AG08395 (cell line): ENCODE measurements at regions not wholly inside any gene's neighbourhood (a gene's known extent, or its start where the extent isn't known, plus 50 kb on each side); places are given as distances from the start of the nearest gene placed in this dataset.
"Not testable (repeated sequence)": the region's sequence is repeated elsewhere in the genome, so short reads cannot be mapped to it uniquely, and the experiment has no call there.

ENCODE experiments used
- DNase-seq: peaks from one replicate; pipeline ENCODE4 v3.0.0; 2012; ENCODE audit warnings: mixed read lengths, low spot score

DNA sequence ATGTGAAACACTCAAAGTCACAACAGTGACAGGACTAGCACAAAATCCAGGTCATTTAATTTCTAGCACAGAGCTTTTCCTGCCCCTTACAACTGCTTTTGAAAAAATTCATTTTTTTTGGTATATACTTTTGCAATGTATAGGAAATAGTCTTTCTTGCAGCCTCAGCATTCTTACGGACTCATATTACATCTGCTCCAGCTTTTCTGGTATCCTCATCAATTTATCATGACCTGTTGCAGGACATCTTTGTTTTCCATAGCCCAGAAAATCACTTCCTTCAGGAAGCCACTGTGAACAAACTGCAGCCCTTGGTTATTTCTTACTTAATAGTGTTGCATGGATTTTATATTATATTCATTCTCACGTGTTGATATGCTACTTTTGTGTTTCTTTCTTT, 347.9 kb upstream of the MTPN start:
- DNase-seq, result no peak

DNA sequence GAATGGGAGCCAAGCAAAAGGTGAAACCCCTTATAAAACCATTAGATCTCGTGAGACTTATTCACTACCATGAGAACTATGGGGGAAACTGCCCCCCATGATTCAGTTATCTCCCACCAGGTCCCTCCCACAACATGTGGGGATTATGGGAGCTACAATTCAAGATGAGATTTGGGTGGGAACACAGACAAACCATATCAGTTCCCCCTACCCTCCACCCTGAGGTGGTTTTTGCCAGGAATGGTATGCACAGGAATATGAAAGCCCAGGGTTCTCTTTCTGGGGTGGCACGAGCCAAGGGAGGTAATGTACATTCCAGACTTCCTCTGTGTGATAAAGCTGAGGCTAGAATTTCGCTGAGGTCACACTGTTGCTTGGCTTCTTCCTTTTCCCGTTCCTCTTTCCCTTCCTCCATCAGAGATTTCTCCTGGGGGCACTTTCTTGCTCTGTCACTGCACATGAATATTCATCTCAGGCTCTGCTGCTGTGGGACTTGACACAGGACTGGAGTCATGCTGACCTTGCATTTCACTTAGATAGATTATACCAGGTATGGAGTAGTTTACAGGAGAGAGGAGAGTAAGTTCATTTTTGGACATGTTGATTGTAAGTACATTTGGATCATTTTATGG, 347.0 kb upstream of the MTPN start:
- no peak for DNase-seq

DNA sequence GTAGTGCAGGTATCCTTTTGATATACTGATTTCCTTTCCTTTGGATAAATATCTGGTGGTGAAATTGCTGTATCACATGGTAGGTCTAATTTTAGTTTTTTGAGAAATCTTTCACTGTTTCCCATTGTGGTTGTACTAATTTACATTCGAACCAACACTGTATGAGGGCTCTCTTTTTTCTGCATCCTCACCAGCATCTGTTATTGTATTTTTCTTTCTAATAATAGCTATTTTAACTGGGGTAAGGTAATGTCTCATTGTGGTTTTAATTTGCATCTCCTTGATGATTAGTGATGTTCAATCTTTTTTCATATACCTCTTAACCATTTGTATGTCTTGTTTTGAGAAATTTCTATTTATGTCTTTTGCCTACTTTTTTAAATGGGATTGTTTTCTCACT, 335.4 kb upstream of the MTPN start:
- DNase-seq, result no peak

DNA sequence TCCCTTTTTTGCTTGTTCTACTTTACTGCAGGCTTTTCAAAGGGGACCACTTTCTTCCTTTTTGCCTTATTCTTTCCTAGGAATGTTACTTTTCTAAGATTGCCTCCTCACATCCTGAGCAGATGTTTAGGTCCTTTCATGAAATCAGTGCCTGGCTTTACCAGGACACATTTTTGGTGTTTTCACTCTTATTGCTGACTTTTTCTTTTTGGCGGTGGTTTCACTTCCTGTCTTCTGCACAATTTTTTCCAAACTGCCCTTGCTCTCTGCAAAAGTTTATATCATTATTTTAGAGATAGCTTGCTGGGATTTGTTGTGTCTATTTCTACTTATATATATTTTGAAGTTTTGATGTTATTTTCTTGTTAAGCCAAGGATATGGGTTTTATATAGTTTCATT, 332.2 kb upstream of the MTPN start:
- DNase-seq, result no peak

DNA sequence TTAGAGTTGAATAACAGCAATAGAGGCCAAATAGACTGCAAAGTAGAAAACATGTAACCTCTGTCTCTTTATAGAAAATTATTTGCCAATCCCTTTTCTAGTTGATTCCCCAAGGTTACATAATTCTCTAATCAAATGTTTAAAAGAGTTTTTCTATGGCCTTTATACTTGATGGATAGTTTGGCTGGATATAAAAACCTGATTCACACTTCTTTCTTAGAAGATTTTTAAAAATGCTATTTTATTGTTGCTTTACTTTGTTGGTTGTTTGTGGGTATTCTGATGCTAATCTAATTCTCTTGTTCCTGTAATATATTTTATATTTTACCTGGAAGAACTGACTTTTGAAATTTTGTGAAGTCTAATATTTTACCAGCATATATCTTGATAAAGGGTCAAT, 331.1 kb upstream of the MTPN start:
- DNase-seq, result no peak

DNA sequence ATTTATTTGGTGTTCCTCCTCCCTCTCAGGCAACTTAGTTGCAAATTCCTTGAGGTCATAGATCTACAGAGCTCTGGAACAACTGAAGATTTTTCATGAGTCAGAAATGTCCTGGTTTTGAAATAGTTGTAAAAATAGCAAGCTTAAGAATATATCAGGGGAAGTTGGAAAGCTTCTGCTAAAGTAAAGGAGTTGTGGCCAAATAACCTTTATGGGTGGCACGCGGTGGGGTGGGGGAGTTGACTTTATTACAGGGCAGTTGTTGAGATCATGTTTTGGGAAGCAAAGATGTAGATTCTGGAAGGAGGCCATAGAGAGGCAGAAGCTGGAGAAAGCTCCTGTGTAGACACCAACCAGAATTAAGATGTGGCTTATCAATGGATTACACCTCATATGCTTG, 326.0 kb upstream of the MTPN start:
- no peak for DNase-seq

DNA sequence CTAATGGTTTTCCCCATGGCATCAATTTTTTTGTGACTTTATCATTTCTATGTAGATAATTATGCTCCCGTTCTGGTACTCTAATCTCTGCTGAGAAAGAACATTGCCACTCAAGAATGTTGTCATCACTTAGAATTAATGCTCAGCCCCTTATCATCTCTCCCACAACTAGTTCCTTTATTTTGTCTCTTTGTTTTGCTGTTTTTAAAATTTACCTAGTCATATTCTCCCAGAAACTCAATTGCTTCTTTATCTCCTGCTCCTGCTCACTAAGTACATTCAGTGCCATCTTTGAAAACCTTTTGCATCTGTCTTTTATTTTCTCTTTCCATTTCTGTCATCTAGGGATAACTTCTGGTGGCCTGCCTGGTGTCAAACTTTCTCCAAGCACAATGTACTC, 324.9 kb upstream of the MTPN start:
- DNase-seq, result no peak

DNA sequence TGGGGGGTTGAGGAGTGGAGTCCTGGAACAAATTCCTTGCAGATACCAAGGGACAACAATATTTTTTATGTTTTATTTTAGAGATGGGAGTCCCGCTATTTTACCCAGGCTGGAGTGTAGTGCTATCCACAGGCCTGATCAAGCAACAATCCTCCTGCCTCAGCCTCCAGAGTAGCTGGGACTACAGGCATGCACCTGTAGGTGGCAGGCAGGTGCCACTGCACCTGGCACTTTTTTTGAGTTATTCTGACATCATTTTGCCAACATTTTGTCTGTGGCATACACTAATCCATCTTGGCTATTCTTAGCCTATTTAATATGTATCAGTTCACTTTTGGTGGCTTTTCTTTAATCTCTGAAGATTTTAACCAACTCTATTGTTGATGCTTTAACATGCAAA, 317.8 kb upstream of the MTPN start:
- no peak for DNase-seq

DNA sequence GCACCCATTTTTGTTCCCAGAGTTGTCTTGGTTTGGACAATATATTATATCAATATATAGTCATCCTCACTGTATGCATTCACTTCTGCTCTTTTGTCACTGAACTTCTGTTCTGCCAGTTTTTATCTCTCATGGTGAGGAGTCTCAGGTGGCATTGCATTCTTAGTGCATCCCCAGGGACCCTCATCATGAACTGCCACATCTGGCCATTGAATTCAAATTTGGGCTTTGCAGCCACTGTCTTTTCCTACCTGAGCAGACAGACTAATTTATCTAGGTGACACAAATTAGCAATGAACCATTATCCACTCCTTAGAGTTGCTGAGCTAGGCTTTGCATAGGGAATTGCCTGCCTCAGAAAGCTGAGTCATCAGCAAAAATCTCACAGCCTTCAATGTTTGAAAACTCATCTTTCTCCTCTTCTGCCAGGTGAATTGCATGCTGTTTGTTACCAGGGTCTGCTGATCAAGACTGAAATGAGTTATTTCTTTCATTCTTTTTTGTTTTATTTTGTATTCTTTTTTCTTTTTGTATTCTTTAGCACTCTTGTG, 316.8 kb upstream of the MTPN start:
- no peak for DNase-seq

DNA sequence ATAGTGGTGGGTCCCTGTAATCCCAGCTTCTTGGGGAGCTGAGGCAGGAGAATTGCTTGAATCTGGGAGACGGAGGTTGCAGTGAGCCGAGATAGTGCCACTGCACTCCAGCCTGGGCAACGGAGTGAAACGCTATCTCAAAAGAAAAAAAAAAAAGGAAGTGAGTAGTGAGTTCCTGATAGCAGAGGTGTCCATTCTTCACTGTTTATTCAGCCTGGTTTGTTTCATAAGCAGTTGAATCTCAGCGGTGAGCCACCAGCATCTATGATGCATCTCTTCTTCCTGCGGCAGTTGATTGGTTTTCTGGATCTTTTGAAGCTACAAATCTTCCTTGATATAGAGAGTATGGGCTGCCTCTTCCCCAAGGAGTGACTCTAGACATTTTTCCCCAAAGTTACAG, 316.1 kb upstream of the MTPN start:
- DNase-seq, result no peak

DNA sequence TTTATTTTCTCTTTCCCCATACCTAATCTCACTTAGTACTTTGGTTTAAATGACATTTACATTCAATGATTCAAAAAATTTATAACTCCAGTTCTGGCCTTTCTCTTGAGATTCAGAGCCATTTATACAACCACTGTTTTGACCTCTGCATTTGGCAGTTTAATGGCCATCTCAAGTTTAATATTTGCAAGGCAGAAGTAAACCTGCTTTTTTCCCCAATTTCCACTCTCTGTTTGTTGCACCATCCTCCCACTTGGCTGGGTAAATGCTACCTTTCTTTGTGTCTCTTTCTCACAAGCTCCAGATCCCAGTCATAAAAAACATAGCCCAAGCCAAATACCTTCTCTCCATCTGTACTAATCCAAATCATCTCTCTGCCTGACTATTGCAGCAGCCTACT, 315.2 kb upstream of the MTPN start:
- no peak for DNase-seq

DNA sequence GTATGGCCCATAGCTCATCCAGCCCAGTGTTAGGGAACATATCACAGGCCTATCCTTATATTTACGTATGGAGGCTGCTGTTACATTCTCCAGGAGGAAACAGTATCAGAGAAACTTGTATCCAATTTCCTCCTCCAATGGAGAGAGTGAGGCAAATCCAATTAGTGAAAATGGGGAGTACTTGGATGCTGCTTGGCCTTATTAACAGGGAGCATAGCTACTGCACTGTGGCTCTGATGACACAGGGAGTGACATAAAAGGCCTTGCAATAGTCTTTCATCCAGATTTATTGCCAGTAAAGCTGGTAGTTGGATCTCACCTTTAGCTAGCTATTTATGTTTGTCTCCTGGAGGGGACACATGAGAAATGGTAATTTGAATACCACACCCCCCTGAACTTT, 313.2 kb upstream of the MTPN start:
- DNase-seq, result no peak

DNA sequence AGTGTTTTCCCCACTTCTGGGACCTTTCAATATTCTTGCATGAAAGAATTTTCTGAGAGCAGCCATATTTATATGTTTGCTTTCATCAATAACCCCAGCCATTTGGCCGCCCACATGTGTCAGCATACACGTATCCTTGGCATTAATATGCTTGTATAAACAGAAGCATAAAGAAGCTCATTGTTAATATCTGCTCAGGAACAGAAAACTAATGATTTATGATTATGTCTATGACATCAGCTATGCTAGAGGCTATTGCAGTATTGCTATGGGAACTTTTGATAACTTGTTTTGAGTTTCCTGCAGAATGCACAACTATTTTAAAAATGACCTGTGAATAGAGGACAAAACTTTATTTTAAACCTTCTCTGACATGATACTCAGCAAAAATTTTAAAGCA, 300.9 kb upstream of the MTPN start:
- DNase-seq, result no peak

DNA sequence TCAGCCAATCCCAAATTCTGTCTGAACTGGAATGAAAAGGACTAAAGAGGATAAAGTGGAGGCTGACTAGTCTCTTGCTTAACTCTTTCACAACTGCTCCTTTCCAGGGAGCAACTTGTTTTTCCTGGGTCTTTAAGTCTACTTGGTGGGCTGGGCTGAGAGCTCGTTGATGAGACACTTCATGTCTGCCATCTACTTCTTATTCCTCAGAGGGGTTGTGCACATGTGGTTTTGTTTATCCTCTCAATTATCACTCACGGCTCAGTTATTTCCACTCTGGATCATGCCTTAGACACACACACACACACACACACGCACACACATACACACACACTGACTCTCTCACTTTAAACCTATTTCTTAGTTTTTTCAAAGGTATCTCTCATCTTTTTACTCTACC, 298.6 kb upstream of the MTPN start:
- no peak for DNase-seq

DNA sequence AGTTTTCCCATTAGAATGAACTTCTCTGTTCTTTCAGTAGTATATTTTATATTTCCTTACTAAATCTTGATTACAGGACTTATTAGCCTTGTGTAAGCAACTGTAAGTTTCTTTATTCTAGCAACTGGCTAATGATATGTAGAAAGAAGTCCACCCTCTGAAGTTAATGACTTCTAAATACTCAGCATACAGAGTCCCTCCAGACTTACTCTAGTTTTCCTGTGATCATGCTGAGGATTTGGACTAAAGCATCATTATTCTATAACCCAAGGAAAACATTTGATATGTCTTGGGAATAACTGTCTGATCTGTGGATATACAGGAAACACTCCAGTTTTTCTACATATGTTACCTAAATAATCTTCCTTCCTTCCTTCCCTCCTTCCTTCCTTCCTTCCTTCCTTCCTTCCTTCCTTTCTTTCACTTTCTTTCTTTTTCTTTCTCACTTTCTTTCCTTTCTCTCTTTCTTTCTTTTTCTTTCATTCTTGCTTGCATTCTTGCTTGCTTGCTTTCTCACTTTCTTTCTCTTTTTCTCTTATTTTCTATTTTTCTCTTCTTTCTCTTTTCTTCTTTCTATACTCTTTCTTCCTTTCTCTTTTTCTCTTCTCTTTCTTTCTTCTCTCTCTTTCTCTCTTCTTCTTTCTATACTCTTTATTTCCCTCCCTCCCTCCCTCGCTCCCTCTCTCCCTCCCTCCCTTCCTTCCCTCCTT, 297.6 kb upstream of the MTPN start:
- DNase-seq, result no peak

DNA sequence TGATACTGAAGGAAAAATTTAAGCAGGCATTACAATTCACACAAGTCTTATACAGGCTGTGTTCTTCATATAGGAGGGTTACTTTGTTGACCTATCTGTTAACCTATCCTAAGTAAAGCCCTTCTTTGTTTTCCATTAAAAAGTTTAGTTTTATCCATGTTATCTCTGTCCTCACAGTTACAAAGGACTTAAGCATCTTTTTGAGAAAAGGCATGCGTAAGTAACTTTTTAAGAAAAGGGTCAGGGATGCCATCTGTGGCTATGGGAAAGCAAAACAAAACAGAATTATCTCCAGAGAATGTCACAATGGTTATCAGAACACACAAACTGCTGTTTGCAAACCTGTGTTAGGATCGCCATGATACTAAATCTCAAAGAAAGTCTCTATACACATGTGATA, 295.8 kb upstream of the MTPN start:
- no peak for DNase-seq

DNA sequence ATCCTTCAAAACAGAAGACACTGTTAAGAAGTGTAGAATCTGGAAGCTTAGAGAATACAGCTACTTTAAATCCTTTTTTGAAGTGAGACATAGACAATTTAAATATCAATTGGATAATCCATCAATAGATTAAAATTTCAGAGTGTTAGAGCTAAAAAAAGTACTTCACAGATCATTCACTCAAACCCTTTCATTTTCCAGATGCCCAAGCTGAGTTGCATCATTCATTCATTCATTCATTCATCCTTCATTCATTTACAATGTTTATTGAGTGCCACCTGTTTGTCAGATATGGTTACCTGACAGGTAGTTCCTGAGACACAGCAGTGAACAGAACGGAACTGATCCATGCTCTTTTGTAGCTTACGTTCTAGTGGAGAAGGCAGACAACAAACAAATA, 290.7 kb upstream of the MTPN start:
- DNase-seq, result no peak

DNA sequence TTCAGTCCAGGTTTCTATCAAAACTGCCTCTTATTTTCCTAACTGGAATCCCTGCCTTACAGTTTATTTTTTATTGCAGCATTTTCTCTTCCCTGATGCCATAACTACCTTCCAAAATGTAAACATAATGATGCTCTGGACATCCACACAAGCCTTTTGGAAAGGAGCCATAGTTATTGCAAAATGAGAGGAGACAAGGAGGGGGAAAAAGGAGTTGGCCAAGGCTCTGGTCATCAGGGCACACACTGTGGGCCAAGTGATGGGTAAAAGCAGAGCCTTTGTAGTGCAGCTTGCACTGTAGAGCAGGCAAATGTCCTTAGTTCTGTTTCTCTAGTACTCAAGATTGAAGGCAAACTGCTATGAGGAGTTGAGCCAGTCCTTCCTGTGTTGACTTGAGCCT, 289.3 kb upstream of the MTPN start:
- no peak for DNase-seq

DNA sequence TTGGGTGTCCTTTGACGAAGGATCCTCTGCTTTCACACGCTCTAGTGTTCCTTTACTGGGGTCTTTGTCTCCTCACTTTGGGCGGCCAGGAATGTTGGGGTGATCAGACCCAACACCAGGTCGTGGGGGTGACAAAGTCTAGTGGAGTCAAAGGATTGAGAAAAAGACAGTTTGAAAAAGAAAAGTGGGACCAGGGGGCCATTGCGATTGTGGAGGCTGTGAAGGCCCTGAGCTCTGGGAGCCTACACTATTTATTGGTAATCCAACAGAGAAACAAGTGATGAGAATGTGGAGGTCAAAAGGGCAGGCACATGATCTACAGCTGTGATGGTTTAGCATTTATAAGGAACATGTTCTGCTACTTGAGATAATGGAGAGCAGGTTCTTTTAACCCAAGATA, 287.1 kb upstream of the MTPN start:
- not testable (repeated sequence) for DNase-seq

DNA sequence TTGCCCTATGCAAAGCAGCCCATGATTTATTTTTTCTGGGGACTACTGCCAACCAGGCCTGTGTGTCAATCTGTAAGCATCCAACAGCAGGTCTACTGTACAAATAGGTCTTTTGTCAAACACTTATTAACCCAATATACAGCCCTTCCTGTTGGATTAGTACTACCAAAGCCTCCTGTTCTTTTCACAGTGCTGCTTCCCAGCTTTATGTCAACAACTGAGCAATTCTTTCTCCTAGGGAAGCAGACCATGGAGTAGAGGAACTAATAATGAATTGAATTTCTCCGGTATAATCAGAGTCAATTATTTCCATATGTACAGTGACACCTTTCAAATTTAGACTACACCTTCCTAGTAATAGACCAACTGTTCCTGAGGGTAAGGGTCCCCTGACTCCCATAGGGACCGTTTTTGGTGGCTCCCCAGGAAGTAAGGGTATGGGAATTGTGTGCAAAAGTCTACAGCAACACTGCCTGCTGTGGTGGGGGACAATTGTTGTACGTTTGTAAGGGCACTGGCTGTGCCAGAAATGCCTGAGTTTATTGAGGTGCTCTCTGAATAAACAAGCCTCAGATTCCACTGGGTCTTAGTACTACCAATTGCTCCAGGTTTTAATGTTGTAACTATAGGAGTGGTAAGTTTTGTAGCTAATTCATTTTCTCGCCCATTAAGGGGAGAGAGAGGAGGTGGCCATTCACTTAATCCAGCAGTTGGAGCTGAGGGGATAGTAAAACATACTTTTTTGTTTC, 286.1 kb upstream of the MTPN start:
- DNase-seq, result not testable (repeated sequence)

DNA sequence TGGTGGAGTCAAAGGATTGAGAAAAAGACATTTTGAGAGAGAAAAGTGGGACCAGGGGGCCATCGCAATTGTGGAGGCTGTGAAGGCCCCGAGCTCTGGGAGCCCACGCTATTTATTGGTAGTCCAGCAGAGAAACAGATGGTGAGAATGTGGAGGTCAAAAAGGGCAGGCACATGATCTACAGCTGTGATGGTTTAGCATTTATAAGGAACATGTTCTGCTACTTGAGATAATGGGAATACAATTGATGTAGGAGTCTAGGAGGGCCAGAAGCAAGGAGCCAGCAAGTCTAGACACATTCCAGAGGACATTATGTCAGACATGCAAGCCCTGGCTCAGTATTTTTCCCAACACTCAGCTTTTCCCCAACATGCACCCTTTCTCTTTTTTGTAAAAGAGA, 283.4 kb upstream of the MTPN start:
- DNase-seq, result not testable (repeated sequence)

DNA sequence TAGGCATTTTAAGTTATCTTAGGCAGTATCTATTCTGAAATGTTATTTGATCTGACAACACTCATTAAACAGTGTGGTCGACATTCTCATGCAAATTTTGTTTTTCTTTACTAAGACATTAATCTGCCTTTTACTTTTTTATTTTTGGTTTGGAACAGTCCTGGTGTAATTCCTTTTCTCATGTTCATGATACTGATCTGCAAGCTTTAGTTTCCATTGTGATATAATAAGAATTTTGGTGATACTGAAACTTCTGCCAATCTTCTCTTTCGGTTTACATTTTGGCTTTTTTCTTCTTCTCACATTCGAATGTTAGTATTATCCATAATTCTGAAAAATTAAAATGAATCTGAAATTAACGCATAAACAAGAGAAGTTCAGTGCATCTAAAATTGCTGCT, 281.9 kb upstream of the MTPN start:
- DNase-seq, result no peak

DNA sequence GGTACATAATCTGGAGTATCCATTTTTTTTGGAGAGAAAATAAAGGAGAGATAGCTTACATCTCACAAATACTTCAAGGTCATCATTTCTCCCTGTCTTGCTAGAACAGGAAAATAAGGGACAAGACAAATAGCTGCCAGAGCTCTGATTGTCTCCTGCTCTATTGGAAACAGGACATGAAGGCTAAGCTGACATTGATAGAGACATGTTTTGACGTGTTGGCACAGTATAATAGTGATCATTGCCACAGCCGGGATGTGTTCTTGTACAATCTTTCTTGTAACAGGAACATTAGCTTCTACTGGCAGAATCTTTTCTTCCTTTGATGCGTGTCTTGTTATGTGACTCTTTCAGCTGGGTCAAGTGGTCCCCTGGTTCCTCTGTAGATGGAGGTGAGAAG, 279.3 kb upstream of the MTPN start:
- no peak for DNase-seq
